A549 (cell line): ENCODE measurements at regions not wholly inside any gene's neighbourhood (a gene's known extent, or its start where the extent isn't known, plus 50 kb on each side); places are given as distances from the start of the nearest gene placed in this dataset.

ENCODE experiments used
- ATAC-seq, 2 experiments: fragments of 200-7000 bp in 1 of 2; fragments of >200 bp in 1 of 2; cut with Nextera tagmentation in 1 of 2; cut with Tn5 transposase in 1 of 2; 3 replicates each; pipeline versions ENCODE4 v1.8.0 to v1.9.1; 2018 to 2020; ENCODE audit warnings: mild to moderate bottlenecking in 1 of 2, moderate library complexity in 1 of 2
- CTCF ChIA-PET: fragments of 300-600 bp; sonication (Branson Sonifier 250); formaldehyde crosslinking; extraction: SDS; loops from one replicate; lab custom pipeline; 2021; ENCODE audit warnings: antibody characterized with exemption, inconsistent platforms; lab: Yijun Ruan, JAX
- POLR2A ChIA-PET: fragments of 350-600 bp; formaldehyde crosslinking; extraction: SDS; loops from one replicate; lab custom pipeline; 2021; ENCODE audit warnings: antibody characterized with exemption, inconsistent platforms; lab: Yijun Ruan, JAX
- DNase-seq, 2 experiments: peaks; one replicate each; pipeline versions ENCODE4 v3.0.0 to v3.0.0-alpha.2; 2011 to 2016; ENCODE audit warnings: low read depth in 1 of 2, low spot score in 1 of 2
- FAIRE-seq: peaks from 2 replicates; lab custom pipeline; 2011; peaks lifted over from hg19 to GRCh38; lab: Jason Lieb, UNC
- H3K27ac ChIP-seq, 2 experiments: fragments of >200 bp; sonication (Bioruptor Twin); formaldehyde crosslinking; 3 replicates each; pipeline ENCODE4 v1.5.1; 2016 to 2017
- H3K4me1 ChIP-seq: fragments of >200 bp; sonication (Bioruptor Twin); formaldehyde crosslinking; 3 replicates; pipeline ENCODE4 v1.6.1; 2016
- H3K4me2 ChIP-seq: fragments of >200 bp; sonication (Bioruptor Twin); formaldehyde crosslinking; 3 replicates; pipeline ENCODE4 v1.6.1; 2016
- H3K4me3 ChIP-seq: fragments of >200 bp; sonication (Bioruptor Twin); formaldehyde crosslinking; 3 replicates; pipeline ENCODE4 v1.5.1; 2016
- H3K9me3 ChIP-seq: fragments of >200 bp; sonication (Bioruptor Twin); formaldehyde crosslinking; 3 replicates; pipeline ENCODE4 v1.6.1; 2016
- ATOH8 ChIP-seq: fragments of 250-450 bp; sonication (Bioruptor Pico); IDR thresholded peaks from 2 replicates; pipeline ENCODE4 v1.5.0; 2020; ENCODE audit warnings: low read depth, mild to moderate bottlenecking, moderate library complexity
- CBX2 ChIP-seq: fragments of 200-600 bp; sonication (generic); IDR thresholded peaks from 2 replicates; pipeline ENCODE4 v1.6.1; 2016; ENCODE audit warnings: low read depth, mild to moderate bottlenecking, borderline replicate concordance
- CTCF ChIP-seq: fragments of >200 bp; sonication (Bioruptor Twin); formaldehyde crosslinking; IDR thresholded peaks from 3 replicates; pipeline ENCODE4 v1.5.1; 2016
- E2F6 ChIP-seq: IDR thresholded peaks from 2 replicates; pipeline ENCODE4 v1.6.1; 2012; ENCODE audit warnings: low read depth, borderline replicate concordance
- FOSB ChIP-seq: fragments of 250-450 bp; sonication (Bioruptor Pico); IDR thresholded peaks from 2 replicates; pipeline ENCODE4 v1.5.0; 2020; ENCODE audit warnings: mild to moderate bottlenecking, moderate library complexity
- GATA3 ChIP-seq: IDR thresholded peaks from 2 replicates; pipeline ENCODE4 v1.6.1; 2012; ENCODE audit warnings: borderline replicate concordance
- HDAC2 ChIP-seq: fragments of 200-600 bp; sonication (generic); IDR thresholded peaks from 2 replicates; pipeline ENCODE4 v1.6.1; 2016
- MYC ChIP-seq: IDR thresholded peaks from 2 replicates; pipeline ENCODE4 v1.6.1; 2012; ENCODE audit warnings: mild to moderate bottlenecking, inconsistent platforms, low read length, improper control_type of control experiment, borderline replicate concordance
- NR3C1 ChIP-seq: fragments of >200 bp; sonication (Bioruptor Twin); formaldehyde crosslinking; IDR thresholded peaks from 3 replicates; pipeline ENCODE4 v1.6.1; 2017
- PHF8 ChIP-seq: fragments of 200-600 bp; sonication (generic); IDR thresholded peaks from 2 replicates; pipeline ENCODE4 v1.6.1; 2016; ENCODE audit warnings: low read depth, mild to moderate bottlenecking, antibody characterized with exemption, moderate library complexity, borderline replicate concordance
- POLR2AphosphoS2 ChIP-seq: conservative IDR thresholded peaks from 2 replicates; pipeline ENCODE4 v1.6.1; 2012; ENCODE audit warnings: low read length, improper control_type of control experiment, inconsistent platforms
- RARB ChIP-seq: fragments of 250-450 bp; sonication (Bioruptor Pico); IDR thresholded peaks from 2 replicates; pipeline ENCODE4 v1.8.0; 2021; ENCODE audit warnings: mild to moderate bottlenecking, moderate library complexity
- REST ChIP-seq: fragments of 200-600 bp; sonication (generic); IDR thresholded peaks from 2 replicates; pipeline ENCODE4 v1.6.1; 2016; ENCODE audit warnings: antibody characterized with exemption, mild to moderate bottlenecking, moderate library complexity
- SREBF2 ChIP-seq: fragments of 450-650 bp; IDR thresholded peaks from 2 replicates; pipeline ENCODE4 v1.6.1; 2014; ENCODE audit warnings: mild to moderate bottlenecking, moderate library complexity
- ZC3H11A ChIP-seq: fragments of 450-650 bp; IDR thresholded peaks from 2 replicates; pipeline ENCODE4 v1.6.1; 2014; ENCODE audit warnings: antibody characterized with exemption, mild to moderate bottlenecking
- ZFP36 ChIP-seq: fragments of 450-650 bp; IDR thresholded peaks from 2 replicates; pipeline ENCODE4 v1.6.1; 2014; ENCODE audit warnings: borderline replicate concordance; ENCODE audit not compliant: partially characterized antibody
- WGBS: methylation state at CpG from one replicate; pipeline ENCODE4 v1.1.6; 2017; ENCODE audit errors: missing lambda C conversion rate; 5-methylcytosine and 5-hydroxymethylcytosine counted together
- TF ChIP-seq, protein P1 (sequence below): IDR thresholded peaks from 2 replicates; pipeline ENCODE4 v1.6.1; 2012

DNA sequence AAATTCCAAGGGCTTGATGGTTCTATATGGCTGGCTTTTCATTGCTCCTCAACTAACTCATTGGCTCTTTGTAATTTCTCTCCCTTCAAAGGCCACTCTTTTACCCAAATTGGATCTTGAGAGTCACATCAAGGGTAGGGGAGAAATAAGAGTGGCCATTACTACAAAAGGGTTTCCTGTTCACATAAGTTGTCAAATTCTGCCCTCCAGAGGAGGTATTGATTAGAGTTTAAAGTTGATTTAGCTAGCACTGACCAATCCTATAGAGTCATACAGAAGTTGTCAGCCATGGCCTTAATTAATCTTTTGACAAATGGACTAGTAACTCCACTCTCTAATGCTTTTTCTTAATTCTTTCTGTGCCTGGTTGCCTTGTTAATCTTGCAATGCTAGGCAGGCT is 336.0 kb downstream of the RPS4Y2 start:
- no peak for TF ChIP-seq ATOH8
- TF ChIP-seq POLR2AphosphoS2, result no peak
- TF ChIP-seq GATA3, result no peak
- no peak for TF ChIP-seq NR3C1
- TF ChIP-seq ZC3H11A, result no peak
- no peak for TF ChIP-seq ZFP36
- Histone ChIP-seq H3K27ac (no peak overlapping the region), H3K4me2 (no peak overlapping the region), H3K9me3 (no peaks in the 10 kb centered on the region), H3K4me1 (no peaks in the 10 kb centered on the region), H3K4me3 (no peak overlapping the region)
- ChIA-PET POLR2A (no interaction called here), CTCF (no interaction called here)
- ATAC-seq, result no peak
- no peak for FAIRE-seq
- no peak for DNase-seq

GRCh38 chrY:21102507-21102906 is 346.6 kb downstream of the RPS4Y2 start:
- 6% methylated on average over 2 of the region's 2 CpGs for whole genome bisulfite sequencing

More at GRCh38 chrY:21102507-21102906, 346.6 kb downstream of the RPS4Y2 start:
- ATAC-seq (no peak), DNase-seq (no peak), FAIRE-seq (no peak)
- POLR2A ChIA-PET, result no interaction called here
- Histone ChIP-seq H3K9me3 (no peaks in the 10 kb centered on the region), H3K4me3 (no peak overlapping the region), H3K4me1 (no peaks in the 10 kb centered on the region), H3K4me2 (no peak overlapping the region), H3K27ac (no peak overlapping the region)
- CTCF ChIA-PET, result no interaction called here
- TF ChIP-seq, protein P1, sequence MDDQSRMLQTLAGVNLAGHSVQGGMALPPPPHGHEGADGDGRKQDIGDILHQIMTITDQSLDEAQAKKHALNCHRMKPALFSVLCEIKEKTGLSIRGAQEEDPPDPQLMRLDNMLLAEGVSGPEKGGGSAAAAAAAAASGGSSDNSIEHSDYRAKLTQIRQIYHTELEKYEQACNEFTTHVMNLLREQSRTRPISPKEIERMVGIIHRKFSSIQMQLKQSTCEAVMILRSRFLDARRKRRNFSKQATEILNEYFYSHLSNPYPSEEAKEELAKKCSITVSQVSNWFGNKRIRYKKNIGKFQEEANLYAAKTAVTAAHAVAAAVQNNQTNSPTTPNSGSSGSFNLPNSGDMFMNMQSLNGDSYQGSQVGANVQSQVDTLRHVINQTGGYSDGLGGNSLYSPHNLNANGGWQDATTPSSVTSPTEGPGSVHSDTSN, result no peak
- no peak for TF ChIP-seq PHF8
- TF ChIP-seq RARB (CRISPR knock-in tag), result no peak
- no peak for TF ChIP-seq CTCF
- TF ChIP-seq CBX2, result no peak
- TF ChIP-seq MYC, result no peak
- TF ChIP-seq E2F6, result no peak
- no peak for TF ChIP-seq REST
- TF ChIP-seq SREBF2, result no peak
- TF ChIP-seq HDAC2, result no peak
- no peak for TF ChIP-seq FOSB (CRISPR knock-in tag)
- no peak for TF ChIP-seq ATOH8
